ENCODE measurements at regions not wholly inside any gene's neighbourhood (a gene's known extent, or its start where the extent isn't known, plus 50 kb on each side); places are given as distances from the start of the nearest gene placed in this dataset.
"Not testable (repeated sequence)": the region's sequence is repeated elsewhere in the genome, so short reads cannot be mapped to it uniquely, and the experiment has no call there.

DNA sequence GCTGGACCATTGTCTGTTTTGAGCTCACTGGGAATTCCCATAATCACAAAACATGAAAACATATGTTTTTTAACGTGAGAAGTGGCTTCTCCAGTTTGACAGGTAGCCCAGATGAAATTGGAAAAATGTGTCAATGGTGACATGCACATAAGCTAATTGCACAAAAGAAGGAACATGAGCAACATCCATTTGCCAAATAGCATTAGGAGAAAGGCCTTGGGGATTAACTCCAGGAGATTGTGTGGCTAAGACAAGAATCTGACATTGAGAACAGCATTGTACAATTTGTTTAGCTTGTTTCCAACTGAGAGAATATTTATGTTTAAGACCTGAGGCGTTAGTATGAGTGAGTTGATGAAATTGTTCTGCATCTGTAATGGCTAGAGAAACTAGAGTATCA lies 147.0 kb upstream of the API5 start:
- no peak for DNase-seq

DNA sequence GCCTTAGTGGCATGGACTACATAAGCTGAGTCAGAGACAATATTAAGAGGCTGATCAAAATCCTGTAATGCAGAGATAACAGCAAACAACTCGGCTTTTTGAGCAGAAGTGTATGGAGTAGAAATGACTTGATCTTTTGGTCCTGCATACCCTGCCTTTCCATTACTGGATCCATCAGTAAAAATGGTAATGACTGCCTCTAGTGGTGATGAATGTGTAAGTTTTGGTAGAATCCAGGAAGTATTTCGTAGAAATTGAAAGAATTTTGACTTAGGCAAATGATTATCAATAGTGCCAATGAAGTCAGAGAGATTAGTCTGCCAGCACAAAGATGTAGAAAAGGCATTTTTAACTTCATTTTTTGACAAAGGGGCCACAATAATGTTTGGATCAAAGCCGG lies 146.4 kb upstream of the API5 start:
- not testable (repeated sequence) for DNase-seq

DNA sequence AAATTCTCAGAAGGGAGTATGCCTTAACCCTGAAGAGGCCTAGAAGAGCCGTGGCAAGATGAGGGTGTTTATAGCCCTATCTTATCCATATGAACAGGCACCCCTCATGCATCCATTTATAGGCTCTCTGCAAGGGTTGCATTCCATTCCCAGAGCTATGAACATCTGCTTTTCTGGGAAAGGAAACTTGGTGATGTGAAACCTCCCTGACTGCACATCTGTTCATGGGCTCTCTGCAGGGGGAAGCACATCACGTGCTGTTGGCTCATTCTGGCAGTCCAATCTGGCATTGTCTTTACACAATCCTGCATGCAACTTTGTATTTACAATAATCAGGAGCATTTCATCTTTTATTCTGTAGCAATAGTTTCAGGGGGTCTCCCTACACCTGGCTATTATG lies 143.6 kb upstream of the API5 start:
- not testable (repeated sequence) for DNase-seq

DNA sequence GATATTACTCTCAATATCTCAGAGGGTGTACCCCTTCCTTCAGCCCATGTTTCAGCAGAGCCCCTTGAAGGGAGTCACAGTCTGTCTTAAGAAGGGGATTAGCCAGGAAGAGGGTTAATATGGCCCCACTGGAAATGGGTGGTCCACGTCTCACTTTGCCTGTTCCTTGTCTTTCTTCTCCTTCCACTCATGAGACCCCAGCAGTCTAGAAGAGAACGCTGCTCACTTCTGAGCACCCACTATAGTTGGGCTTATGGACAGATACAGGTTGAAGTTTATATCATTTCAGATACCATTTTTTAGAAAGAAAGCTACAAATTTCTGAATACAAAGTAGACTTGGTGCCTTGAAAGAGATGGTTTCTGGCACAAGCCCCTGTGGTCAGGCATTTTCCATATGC lies 139.3 kb upstream of the API5 start:
- DNase-seq: no peak

DNA sequence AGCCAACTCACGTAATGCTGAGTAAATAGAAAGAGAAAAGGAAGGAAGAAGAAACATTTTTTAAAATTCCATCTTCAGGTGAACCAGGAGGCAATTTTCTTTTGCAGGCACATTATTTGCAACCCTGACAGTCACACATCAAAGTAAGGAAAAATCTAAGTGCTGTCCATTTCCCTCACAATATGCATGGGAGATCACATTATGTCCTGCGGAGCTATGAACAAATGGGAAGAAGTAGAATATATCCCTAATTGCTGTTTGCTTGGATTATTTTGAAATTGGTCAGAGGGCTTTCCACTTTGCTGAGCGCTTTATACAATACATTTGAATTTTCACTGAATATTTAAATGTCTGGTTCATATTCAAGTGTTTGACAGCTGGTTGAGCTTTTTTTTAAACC lies 133.8 kb upstream of the API5 start:
- DNase-seq: no peak

DNA sequence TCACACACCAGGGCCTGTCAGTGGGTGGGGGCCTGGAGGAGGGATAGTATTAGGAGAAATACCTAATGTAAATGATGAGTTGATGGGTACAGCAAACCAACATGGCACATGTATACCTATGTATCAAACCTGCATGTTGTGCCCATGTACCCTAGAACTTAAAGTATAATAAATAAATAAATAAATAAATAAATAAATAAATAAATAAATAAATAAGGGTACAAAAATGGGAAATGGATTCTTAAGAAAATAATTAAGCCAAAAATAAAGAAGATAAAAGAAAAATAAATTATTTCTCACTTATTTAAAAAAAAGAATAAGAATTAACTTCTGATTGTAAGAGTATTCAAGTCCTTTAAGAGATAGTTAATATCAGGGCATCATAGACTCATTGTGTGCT lies 117.3 kb upstream of the API5 start:
- DNase-seq: not testable (repeated sequence)

DNA sequence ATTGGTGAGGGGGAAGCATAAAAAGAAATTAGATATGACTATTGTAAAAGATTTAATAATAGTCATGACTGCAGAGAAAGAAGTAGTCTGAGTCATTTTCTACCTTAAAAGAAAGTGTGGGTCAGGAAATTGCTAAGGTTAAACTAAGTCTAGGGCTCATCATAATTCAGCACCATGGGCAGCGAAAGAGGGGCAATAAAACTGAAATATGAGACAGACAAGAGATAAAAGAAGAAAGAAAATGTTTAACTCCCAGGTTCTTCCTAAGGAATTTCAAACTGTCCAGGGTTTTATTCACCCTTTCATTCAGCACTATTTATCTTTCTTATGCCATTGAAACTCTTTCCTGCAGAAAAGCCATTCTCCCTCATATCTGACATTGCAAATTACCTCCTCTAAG lies 114.4 kb upstream of the API5 start:
- peak; percentile 10 for DNase-seq

DNA sequence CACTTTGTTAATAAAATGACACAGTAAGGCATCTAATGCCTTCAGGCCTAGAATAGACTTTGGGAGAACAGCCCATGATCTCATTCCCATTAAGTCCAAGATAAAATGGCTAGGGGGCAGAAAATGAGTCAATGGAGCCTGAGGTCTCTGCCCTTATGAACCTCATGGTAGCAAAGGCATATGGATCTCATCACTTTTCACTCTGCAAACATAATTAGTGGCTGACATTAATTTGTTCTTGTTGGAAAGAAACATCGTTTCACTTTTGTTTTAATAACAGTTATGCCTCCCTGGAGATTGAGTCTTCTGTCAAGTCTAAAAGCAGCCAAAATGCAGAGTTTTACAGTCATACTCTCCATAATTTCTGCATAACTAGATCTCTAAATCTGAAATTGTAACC lies 111.8 kb upstream of the API5 start:
- DNase-seq: no peak

DNA sequence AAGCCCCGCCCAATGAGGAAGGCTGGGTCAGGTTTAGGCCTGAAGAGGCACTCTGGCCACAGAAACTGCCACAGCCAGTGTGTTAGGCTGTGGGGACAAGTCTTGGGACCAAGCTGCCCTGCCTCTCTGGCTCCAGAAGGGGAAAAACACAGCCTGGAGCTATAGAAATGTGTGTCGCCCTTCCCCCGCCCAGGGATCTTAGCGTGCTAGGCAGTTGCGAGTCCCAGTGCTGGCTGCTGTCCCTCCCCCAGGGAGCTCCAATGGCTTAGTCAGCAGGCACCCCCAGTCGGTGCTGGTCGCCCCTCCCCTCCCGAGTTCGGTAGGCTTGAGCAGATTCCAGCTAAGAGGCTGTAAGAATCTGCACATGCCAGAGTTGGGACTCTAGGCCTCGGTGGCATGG lies 99.5 kb upstream of the API5 start:
- DNase-seq: no peak

DNA sequence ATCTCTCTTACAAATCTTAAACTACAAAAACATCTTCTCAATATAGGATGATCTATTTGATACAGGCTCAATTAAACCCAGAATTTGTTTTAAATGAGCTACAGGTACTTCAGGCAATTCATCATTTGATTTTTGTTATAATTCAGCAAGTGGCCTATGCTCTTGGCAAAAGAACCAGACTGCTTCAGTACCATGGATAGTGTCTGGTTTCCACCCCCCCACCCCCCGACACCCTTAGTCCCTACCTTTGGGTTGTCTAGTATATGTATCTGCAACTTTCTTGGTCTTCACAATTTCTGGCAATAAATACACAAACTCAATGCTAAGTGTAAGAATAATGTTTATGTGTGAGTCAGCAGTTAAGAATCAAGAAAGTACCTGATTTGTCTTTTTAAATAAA lies 97.3 kb upstream of the API5 start:
- no peak for DNase-seq

DNA sequence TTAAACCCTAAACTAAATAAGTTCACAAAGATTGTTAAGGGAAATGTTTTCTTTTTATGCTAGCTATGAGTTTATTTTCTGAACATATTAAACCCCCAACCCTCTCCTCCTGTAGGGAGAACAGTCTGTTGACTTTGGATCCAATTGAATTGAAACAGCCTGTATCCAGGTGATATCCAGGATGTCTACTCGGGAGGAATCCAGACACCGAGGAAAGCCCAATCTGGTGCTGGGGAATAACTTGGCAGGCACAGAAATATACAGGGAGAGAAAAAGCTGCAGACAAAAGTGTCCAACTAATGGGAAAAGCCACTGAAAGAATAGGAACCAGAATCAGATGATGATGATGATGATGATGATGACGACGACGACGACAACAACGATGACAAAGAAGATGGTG lies 93.9 kb upstream of the API5 start:
- no peak for DNase-seq

DNA sequence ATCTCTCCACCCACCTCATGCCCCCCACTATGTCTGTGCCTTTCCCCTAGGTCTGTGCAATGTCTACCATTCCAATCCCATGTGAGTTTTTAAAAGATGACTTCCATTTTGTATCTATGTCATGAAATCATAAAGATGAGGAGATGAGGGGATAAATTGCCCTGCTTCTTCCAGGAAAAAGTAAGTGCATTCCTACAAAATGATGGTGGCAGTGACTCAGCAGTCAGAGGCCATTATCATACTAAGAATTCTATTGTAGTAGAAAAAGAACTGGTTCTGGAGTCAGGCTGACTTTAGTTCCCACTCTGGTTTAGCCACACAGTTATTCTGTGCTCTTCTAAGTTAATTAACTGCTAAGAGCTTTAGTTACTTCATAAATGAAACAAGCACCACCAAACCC lies 89.6 kb upstream of the API5 start:
- DNase-seq: no peak

DNA sequence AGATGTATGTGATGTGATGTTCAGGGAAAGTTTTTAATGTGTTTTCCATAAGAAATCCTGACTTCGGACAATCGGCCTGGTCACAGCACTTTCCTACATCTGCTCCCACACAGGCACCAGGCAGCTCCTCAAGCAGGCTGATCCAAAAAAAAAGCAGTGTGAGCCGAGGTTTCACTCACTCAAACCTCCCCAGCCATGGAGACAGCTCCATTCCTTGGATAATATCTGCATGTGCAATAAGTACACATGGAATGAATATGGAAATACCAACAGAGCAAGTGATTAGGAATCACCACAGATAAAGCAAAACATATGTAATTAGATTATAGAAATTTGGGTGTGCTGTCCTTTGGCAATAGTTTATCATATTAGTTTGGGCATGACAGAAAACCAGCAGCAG lies 88.8 kb upstream of the API5 start:
- DNase-seq: no peak

DNA sequence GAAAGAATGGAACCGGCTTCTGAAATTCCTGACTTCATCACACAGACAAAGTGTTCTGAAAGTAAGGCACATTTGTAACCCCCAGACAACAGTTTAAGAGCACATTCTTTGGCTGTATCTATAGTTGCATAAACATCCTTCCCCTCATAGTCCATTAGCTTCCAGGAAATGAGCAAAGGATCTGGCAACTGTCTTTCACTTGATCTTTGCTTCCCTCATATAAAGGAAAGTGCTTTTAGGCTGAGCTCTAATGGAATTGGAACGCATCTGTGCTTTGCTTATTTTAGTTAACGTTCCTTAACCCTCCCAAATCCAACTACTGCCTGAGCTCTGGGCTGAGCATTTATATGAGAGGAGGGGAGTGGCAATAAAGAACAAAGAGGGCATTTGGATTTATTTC lies 76.9 kb upstream of the API5 start:
- DNase-seq: peak; percentile 15

DNA sequence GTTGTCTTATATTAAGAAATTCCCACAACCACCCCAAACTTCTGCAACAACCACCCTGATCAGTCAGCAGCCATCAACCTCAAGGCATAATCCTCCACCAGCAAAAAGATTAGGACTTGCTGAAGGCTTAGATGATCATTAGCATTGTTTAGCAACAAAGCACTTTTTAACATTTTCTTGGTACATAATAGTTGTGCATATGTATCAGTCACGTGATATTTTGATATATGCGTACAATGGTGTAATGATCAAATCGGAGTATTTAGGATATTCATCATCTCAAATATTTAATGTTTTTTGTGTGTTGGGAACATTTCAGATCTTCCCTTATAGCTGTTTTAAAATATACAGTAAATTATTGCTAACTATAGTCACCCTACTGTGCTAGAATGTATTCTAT lies 73.5 kb upstream of the API5 start:
- DNase-seq: no peak

DNA sequence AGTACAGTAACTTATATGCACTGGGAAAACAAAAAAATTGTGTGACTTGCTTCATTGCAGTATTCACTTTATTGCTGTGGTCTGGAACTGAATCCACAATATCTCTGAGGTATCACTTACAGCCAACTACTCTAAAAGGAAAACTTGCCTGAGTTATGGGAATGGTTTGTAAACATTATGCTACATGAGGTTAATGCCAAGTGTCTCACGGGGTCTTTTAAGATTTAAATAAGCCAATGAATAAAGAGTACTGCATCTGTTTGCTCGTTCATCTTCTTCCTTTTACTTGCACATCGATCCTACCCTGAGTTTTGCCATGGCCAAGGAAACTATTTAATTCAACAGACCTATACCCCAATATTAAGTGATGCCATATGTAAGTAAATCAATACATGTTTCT lies 72.0 kb upstream of the API5 start:
- no peak for DNase-seq

DNA sequence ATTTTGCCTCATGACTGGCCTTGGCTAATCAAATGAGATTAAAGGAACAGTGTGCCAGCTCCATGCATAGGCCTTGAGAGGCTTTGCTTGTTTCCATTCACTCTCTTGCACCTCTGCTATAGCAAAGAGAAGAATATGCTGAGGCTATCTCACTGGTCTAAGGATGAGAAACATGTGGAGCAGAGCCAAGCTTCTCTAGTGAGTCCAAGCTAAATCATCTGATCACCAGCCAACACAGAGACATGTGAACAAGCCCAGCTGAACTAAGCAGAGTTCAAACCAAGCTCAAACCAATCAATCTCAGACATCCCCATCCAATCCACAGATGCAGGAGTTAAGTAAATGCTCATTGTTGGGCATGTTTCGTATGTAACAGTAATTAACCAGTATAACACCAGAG lies 69.4 kb upstream of the API5 start:
- DNase-seq: peak; percentile 8

DNA sequence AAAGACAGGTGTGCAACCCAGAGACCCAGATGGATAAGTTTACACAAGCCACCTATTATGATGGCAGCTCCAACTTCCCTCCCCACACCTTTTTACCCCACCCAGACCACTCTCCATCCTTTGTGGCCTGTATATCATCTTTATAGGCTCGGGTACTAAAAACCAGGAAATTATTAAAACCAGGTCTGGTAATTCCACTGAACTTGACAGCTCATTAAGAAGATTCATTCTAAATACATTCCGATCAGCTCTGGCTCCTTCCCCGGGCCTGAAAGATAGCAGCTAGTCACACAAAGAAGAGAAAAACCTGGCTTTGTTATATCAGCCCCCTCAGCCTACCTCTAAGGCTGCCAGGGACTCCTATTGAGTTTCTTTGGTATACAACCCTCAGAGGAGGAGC lies 67.9 kb upstream of the API5 start:
- DNase-seq: no peak

DNA sequence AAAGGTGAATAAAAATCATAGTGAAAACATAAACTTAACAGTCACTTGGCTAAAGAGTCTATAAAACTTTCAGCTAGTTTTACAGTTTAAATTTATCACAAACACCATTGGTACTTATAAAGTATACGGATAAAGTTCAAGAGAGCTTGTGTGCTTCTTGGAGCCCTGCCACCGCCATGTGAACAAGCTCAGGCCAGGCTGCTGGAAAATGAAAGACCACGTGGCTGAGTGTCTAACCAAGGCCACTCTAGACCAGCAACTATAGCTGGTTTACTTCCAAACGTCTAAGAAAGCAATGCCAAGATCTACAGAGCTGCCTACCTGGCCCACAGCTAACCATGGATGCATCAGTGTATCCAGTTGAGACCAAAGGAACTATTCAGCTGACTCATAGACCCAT lies 66.3 kb upstream of the API5 start:
- no peak for DNase-seq

DNA sequence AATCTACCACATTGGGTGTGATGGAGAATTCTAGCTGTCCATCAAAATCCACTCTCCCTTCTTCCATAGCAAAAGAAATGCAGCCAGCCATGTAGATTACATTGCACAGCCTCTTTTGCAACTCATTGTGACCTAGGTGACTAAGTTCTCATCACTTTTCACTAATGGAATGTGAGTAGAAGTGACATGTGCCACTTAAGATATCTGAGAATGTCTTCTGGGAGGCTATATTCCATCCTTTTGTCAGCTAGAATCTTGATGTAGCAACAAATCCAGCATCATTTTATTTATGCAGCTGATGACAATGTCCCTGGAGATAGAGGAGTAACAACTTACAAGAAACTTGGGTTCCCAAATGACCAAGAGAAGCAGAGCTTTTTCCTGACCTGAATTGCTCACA lies 61.5 kb upstream of the API5 start:
- DNase-seq: no peak

DNA sequence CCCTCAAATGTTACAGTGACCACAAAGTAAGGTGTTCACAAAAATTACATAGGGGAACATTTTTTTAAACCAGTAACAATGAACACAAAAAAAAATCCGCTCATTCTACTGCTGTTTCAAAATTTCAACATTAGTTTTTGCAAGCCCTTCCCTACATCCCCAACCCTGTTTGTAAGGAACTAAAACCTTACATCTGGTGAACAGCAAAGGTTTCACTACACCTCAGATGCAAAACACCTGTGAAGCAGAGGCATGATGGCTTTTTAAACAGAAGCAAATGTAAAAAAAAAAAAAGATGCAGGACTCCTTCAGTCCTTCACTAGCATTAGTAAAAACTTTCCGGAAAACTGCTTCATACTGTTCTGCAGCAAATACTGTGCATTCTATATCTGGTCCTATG lies 50.0 kb upstream of the API5 start:
- DNase-seq: no peak

Measured in right kidney (tissue), 1 donor.